WTC11 (cell line): ENCODE measurements at regions not wholly inside any gene's neighbourhood (a gene's known extent, or its start where the extent isn't known, plus 50 kb on each side); places are given as distances from the start of the nearest gene placed in this dataset.

Experiments used
- ATAC-seq: fragments of 200-7000 bp; cut with Tn5 transposase; 2 replicates; pipeline ENCODE4 v1.10.0; 2021; ENCODE audit warnings: mild to moderate bottlenecking, moderate library complexity
- CTCF ChIA-PET: fragments of 300-600 bp; sonication (Branson Sonifier 250); formaldehyde crosslinking; loops from one replicate; lab custom pipeline; 2021; ENCODE audit warnings: antibody characterized with exemption; lab: Charles Lee
- POLR2A ChIA-PET: fragments of 350-600 bp; sonication (Branson Sonifier 250); formaldehyde crosslinking; loops from one replicate; lab custom pipeline; 2021; ENCODE audit warnings: antibody characterized with exemption; lab: Charles Lee
- DNase-seq: peaks from one replicate; pipeline ENCODE4 v3.0.0; 2021; ENCODE audit warnings: low spot score
- H3K27ac Mint-ChIP-seq: 2 replicates; pipeline ENCODE4 v1.8.0; 2021; ENCODE audit warnings: mixed read lengths
- H3K27me3 Mint-ChIP-seq: 2 replicates; pipeline ENCODE4 v1.8.0; 2021; ENCODE audit warnings: low read depth, mild to moderate bottlenecking, moderate library complexity, mixed read lengths
- H3K36me3 Mint-ChIP-seq: 2 replicates; pipeline ENCODE4 v1.8.0; 2021; ENCODE audit warnings: mixed read lengths
- H3K4me1 Mint-ChIP-seq: 2 replicates; pipeline ENCODE4 v1.8.0; 2022; ENCODE audit warnings: mixed read lengths
- H3K4me3 Mint-ChIP-seq: 2 replicates; pipeline ENCODE4 v1.8.0; 2021; ENCODE audit warnings: mild to moderate bottlenecking, moderate library complexity, mixed read lengths
- H3K9me3 Mint-ChIP-seq: 2 replicates; pipeline ENCODE4 v1.8.0; 2021; ENCODE audit warnings: mixed read lengths
- ATF1 ChIP-seq: sonication (generic); formaldehyde crosslinking; IDR thresholded peaks from 2 replicates; pipeline ENCODE4 v1.8.1; 2023; ENCODE audit warnings: mild to moderate bottlenecking, moderate library complexity, missing genetic modification reagents
- EMX1 ChIP-seq: fragments of 250-450 bp; sonication (Bioruptor Pico); IDR thresholded peaks from 2 replicates; pipeline ENCODE4 v1.8.0; 2021; ENCODE audit warnings: mild to moderate bottlenecking
- ESRRA ChIP-seq: sonication (generic); formaldehyde crosslinking; IDR thresholded peaks from 2 replicates; pipeline ENCODE4 v1.8.1; 2022; ENCODE audit warnings: mild to moderate bottlenecking, missing genetic modification reagents, borderline replicate concordance
- FOXK1 ChIP-seq: sonication (generic); formaldehyde crosslinking; IDR thresholded peaks from 2 replicates; pipeline ENCODE4 v1.8.0; 2022; ENCODE audit warnings: mild to moderate bottlenecking, moderate library complexity, missing genetic modification reagents
- IRF2 ChIP-seq: sonication (generic); formaldehyde crosslinking; IDR thresholded peaks from 2 replicates; pipeline ENCODE4 v1.8.0; 2022; ENCODE audit warnings: low read depth, missing genetic modification reagents, borderline replicate concordance
- JUN ChIP-seq: sonication (generic); formaldehyde crosslinking; IDR thresholded peaks from 2 replicates; pipeline ENCODE4 v1.8.0; 2023; ENCODE audit warnings: mild to moderate bottlenecking, missing genetic modification reagents
- MXD4 ChIP-seq: fragments of 250-450 bp; sonication (Bioruptor Pico); IDR thresholded peaks from 2 replicates; pipeline ENCODE4 v1.8.0; 2021; ENCODE audit warnings: mild to moderate bottlenecking, moderate library complexity, borderline replicate concordance
- TEAD4 ChIP-seq: sonication (generic); formaldehyde crosslinking; IDR thresholded peaks from 2 replicates; pipeline ENCODE4 v1.8.0; 2022; ENCODE audit warnings: mild to moderate bottlenecking, missing genetic modification reagents
- ZBTB21 ChIP-seq: sonication (generic); formaldehyde crosslinking; IDR thresholded peaks from 2 replicates; pipeline ENCODE4 v1.8.1; 2023; ENCODE audit warnings: mild to moderate bottlenecking, missing genetic modification reagents, borderline replicate concordance
- ZNF121 ChIP-seq: sonication (generic); formaldehyde crosslinking; IDR thresholded peaks from 2 replicates; pipeline ENCODE4 v1.8.0; 2023; ENCODE audit warnings: missing genetic modification reagents
- ZNF219 ChIP-seq: sonication (generic); formaldehyde crosslinking; IDR thresholded peaks from 2 replicates; pipeline ENCODE4 v1.8.0; 2023; ENCODE audit warnings: missing genetic modification reagents, mild to moderate bottlenecking, borderline replicate concordance
- ZNF416 ChIP-seq: fragments of 250-450 bp; sonication (Bioruptor Pico); IDR thresholded peaks from 2 replicates; pipeline ENCODE4 v1.9.0; 2021; ENCODE audit warnings: mild to moderate bottlenecking, inconsistent platforms
- TF ChIP-seq, protein P1 (sequence below): fragments of 250-450 bp; sonication (Bioruptor Pico); IDR thresholded peaks from 2 replicates; pipeline ENCODE4 v2.1.2; 2022; ENCODE audit warnings: mild to moderate bottlenecking, moderate library complexity
- TF ChIP-seq, protein P2 (sequence below): sonication (generic); formaldehyde crosslinking; IDR thresholded peaks from 2 replicates; pipeline ENCODE4 v1.8.0; 2022; ENCODE audit warnings: mild to moderate bottlenecking, missing genetic modification reagents
- TF ChIP-seq, protein P3 (sequence below): sonication (generic); formaldehyde crosslinking; IDR thresholded peaks from 2 replicates; pipeline ENCODE4 v1.8.1; 2022; ENCODE audit warnings: mild to moderate bottlenecking, missing genetic modification reagents, moderate library complexity, borderline replicate concordance
- TF ChIP-seq, protein P4 (sequence below): sonication (generic); formaldehyde crosslinking; IDR thresholded peaks from 2 replicates; pipeline ENCODE4 v1.8.1; 2022; ENCODE audit warnings: mild to moderate bottlenecking, moderate library complexity, missing genetic modification reagents
- TF ChIP-seq, protein P5 (sequence below): sonication (generic); formaldehyde crosslinking; IDR thresholded peaks from 2 replicates; pipeline ENCODE4 v1.8.0; 2023; ENCODE audit warnings: missing genetic modification reagents
- TF ChIP-seq, protein P6 (sequence below): sonication (generic); formaldehyde crosslinking; IDR thresholded peaks from 2 replicates; pipeline ENCODE4 v1.8.1; 2022; ENCODE audit warnings: low read depth, mild to moderate bottlenecking, moderate library complexity, missing genetic modification reagents, borderline replicate concordance
- TF ChIP-seq, protein P7 (sequence below): fragments of 250-450 bp; sonication (Bioruptor Pico); IDR thresholded peaks from 2 replicates; pipeline ENCODE4 v1.9.0; 2021; ENCODE audit warnings: mild to moderate bottlenecking
- TF ChIP-seq, protein P8 (sequence below): sonication (generic); formaldehyde crosslinking; IDR thresholded peaks from 2 replicates; pipeline ENCODE4 v1.8.1; 2023; ENCODE audit warnings: mild to moderate bottlenecking, missing genetic modification reagents

DNA sequence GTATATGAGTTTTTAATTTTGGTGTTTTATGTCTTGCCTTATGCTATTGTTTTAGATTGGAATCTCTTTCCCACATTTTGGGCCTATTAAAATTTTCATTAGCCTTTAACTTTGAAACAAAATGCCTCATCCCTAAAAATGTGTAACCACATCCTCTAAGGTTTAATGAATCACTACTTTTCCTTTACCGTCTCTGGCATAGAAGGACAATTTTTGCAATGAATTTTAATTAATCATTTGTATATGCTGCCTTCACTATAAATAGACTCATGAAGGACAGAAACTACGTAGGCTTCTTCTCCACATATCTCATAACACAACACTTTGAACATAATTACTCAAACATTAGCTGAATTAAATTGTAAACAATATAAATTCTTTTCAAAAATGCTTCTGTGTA, 421.5 kb downstream of the NLGN4X start:
- no peaks in the 10 kb centered on the region for H3K4me1 Mint-ChIP-seq
- no peak for DNase-seq
- POLR2A ChIA-PET, result no interaction called here
- ATAC-seq, result no peak
- H3K4me3 Mint-ChIP-seq, result no peak overlapping the region
- no peaks in the 10 kb centered on the region for H3K9me3 Mint-ChIP-seq
- no peaks in the 10 kb centered on the region for H3K27me3 Mint-ChIP-seq
- CTCF ChIA-PET, result no interaction called here
- H3K36me3 Mint-ChIP-seq, result no peaks in the 10 kb centered on the region
- no peak overlapping the region for H3K27ac Mint-ChIP-seq
- TF ChIP-seq, protein P1, sequence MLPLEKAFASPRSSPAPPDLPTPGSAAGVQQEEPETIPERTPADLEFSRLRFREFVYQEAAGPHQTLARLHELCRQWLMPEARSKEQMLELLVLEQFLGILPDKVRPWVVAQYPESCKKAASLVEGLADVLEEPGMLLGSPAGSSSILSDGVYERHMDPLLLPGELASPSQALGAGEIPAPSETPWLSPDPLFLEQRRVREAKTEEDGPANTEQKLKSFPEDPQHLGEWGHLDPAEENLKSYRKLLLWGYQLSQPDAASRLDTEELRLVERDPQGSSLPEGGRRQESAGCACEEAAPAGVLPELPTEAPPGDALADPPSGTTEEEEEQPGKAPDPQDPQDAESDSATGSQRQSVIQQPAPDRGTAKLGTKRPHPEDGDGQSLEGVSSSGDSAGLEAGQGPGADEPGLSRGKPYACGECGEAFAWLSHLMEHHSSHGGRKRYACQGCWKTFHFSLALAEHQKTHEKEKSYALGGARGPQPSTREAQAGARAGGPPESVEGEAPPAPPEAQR (CRISPR knock-in tag), result no peak
- no peak for TF ChIP-seq ZBTB21 (CRISPR knock-in tag)
- TF ChIP-seq, protein P2, sequence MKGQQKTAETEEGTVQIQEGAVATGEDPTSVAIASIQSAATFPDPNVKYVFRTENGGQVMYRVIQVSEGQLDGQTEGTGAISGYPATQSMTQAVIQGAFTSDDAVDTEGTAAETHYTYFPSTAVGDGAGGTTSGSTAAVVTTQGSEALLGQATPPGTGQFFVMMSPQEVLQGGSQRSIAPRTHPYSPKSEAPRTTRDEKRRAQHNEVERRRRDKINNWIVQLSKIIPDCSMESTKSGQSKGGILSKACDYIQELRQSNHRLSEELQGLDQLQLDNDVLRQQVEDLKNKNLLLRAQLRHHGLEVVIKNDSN (CRISPR knock-in tag), result no peak
- TF ChIP-seq, protein P3, sequence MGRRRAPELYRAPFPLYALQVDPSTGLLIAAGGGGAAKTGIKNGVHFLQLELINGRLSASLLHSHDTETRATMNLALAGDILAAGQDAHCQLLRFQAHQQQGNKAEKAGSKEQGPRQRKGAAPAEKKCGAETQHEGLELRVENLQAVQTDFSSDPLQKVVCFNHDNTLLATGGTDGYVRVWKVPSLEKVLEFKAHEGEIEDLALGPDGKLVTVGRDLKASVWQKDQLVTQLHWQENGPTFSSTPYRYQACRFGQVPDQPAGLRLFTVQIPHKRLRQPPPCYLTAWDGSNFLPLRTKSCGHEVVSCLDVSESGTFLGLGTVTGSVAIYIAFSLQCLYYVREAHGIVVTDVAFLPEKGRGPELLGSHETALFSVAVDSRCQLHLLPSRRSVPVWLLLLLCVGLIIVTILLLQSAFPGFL (CRISPR knock-in tag), result no peak
- no peak for TF ChIP-seq ZNF121 (CRISPR knock-in tag)
- TF ChIP-seq IRF2, result no peak
- TF ChIP-seq ZNF416, result no peak
- no peak for TF ChIP-seq TEAD4 (CRISPR knock-in tag)
- TF ChIP-seq FOXK1, result no peak
- TF ChIP-seq ATF1 (CRISPR knock-in tag), result no peak
- TF ChIP-seq, protein P4, sequence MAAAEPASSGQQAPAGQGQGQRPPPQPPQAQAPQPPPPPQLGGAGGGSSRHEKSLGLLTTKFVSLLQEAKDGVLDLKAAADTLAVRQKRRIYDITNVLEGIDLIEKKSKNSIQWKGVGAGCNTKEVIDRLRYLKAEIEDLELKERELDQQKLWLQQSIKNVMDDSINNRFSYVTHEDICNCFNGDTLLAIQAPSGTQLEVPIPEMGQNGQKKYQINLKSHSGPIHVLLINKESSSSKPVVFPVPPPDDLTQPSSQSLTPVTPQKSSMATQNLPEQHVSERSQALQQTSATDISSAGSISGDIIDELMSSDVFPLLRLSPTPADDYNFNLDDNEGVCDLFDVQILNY (CRISPR knock-in tag), result no peak
- TF ChIP-seq, protein P5, sequence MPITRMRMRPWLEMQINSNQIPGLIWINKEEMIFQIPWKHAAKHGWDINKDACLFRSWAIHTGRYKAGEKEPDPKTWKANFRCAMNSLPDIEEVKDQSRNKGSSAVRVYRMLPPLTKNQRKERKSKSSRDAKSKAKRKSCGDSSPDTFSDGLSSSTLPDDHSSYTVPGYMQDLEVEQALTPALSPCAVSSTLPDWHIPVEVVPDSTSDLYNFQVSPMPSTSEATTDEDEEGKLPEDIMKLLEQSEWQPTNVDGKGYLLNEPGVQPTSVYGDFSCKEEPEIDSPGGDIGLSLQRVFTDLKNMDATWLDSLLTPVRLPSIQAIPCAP, result no peak
- no peak for TF ChIP-seq ZNF219
- TF ChIP-seq, protein P6, sequence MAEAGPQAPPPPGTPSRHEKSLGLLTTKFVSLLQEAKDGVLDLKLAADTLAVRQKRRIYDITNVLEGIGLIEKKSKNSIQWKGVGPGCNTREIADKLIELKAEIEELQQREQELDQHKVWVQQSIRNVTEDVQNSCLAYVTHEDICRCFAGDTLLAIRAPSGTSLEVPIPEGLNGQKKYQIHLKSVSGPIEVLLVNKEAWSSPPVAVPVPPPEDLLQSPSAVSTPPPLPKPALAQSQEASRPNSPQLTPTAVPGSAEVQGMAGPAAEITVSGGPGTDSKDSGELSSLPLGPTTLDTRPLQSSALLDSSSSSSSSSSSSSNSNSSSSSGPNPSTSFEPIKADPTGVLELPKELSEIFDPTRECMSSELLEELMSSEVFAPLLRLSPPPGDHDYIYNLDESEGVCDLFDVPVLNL (CRISPR knock-in tag), result no peak
- no peak for TF ChIP-seq EMX1
- TF ChIP-seq ESRRA (CRISPR knock-in tag), result no peak
- TF ChIP-seq, all 79 proteins: peak for 0

DNA sequence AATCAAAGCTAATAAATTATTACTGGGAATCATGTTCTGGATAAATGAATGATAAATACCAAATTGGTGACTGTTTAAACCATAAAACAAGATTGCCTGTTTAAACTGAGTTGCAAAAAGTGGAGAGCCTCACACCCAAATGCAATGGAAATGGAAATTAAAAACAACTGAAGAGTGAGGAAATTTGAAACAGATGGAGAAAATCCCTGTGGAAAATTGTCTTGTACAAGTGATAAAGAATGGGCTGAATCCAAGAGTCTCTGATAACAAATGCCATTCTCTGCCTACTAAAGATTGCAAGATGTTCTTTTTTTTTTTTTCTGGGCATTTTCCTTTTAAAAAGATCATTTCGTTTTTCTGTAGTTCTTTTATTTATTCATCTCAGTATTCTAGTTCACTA, 426.3 kb downstream of the NLGN4X start:
- POLR2A ChIA-PET, result no interaction called here
- no peak for DNase-seq
- Mint-ChIP-seq H3K27ac (no peak overlapping the region), H3K4me1 (no peaks in the 10 kb centered on the region), H3K36me3 (no peaks in the 10 kb centered on the region), H3K27me3 (no peaks in the 10 kb centered on the region), H3K4me3 (no peak overlapping the region), H3K9me3 (peaks cover 2% of the 10 kb centered on the region; the same call in 1 of the 2 replicates)
- CTCF ChIA-PET, result no interaction called here
- TF ChIP-seq ATF1 (CRISPR knock-in tag), result no peak
- TF ChIP-seq, protein P7, sequence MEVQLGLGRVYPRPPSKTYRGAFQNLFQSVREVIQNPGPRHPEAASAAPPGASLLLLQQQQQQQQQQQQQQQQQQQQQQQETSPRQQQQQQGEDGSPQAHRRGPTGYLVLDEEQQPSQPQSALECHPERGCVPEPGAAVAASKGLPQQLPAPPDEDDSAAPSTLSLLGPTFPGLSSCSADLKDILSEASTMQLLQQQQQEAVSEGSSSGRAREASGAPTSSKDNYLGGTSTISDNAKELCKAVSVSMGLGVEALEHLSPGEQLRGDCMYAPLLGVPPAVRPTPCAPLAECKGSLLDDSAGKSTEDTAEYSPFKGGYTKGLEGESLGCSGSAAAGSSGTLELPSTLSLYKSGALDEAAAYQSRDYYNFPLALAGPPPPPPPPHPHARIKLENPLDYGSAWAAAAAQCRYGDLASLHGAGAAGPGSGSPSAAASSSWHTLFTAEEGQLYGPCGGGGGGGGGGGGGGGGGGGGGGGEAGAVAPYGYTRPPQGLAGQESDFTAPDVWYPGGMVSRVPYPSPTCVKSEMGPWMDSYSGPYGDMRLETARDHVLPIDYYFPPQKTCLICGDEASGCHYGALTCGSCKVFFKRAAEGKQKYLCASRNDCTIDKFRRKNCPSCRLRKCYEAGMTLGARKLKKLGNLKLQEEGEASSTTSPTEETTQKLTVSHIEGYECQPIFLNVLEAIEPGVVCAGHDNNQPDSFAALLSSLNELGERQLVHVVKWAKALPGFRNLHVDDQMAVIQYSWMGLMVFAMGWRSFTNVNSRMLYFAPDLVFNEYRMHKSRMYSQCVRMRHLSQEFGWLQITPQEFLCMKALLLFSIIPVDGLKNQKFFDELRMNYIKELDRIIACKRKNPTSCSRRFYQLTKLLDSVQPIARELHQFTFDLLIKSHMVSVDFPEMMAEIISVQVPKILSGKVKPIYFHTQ, result no peak
- TF ChIP-seq MXD4, result no peak
- TF ChIP-seq, protein P8, sequence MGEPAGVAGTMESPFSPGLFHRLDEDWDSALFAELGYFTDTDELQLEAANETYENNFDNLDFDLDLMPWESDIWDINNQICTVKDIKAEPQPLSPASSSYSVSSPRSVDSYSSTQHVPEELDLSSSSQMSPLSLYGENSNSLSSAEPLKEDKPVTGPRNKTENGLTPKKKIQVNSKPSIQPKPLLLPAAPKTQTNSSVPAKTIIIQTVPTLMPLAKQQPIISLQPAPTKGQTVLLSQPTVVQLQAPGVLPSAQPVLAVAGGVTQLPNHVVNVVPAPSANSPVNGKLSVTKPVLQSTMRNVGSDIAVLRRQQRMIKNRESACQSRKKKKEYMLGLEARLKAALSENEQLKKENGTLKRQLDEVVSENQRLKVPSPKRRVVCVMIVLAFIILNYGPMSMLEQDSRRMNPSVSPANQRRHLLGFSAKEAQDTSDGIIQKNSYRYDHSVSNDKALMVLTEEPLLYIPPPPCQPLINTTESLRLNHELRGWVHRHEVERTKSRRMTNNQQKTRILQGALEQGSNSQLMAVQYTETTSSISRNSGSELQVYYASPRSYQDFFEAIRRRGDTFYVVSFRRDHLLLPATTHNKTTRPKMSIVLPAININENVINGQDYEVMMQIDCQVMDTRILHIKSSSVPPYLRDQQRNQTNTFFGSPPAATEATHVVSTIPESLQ (CRISPR knock-in tag), result no peak
- TF ChIP-seq JUN (CRISPR knock-in tag), result no peak
- no peak for ATAC-seq
